HG03342 (cell line): ENCODE measurements at regions not wholly inside any gene's neighbourhood (a gene's known extent, or its start where the extent isn't known, plus 50 kb on each side); places are given as distances from the start of the nearest gene placed in this dataset.
"Not testable (repeated sequence)": the region's sequence is repeated elsewhere in the genome, so short reads cannot be mapped to it uniquely, and the experiment has no call there.

Source experiments
- ATAC-seq: cut with Tn5 transposase; IDR thresholded peaks from one replicate; pipeline ENCODE4 v1.9.1; 2021; ENCODE audit warnings: mild to moderate bottlenecking, moderate library complexity; ENCODE audit not compliant: unreplicated experiment

DNA sequence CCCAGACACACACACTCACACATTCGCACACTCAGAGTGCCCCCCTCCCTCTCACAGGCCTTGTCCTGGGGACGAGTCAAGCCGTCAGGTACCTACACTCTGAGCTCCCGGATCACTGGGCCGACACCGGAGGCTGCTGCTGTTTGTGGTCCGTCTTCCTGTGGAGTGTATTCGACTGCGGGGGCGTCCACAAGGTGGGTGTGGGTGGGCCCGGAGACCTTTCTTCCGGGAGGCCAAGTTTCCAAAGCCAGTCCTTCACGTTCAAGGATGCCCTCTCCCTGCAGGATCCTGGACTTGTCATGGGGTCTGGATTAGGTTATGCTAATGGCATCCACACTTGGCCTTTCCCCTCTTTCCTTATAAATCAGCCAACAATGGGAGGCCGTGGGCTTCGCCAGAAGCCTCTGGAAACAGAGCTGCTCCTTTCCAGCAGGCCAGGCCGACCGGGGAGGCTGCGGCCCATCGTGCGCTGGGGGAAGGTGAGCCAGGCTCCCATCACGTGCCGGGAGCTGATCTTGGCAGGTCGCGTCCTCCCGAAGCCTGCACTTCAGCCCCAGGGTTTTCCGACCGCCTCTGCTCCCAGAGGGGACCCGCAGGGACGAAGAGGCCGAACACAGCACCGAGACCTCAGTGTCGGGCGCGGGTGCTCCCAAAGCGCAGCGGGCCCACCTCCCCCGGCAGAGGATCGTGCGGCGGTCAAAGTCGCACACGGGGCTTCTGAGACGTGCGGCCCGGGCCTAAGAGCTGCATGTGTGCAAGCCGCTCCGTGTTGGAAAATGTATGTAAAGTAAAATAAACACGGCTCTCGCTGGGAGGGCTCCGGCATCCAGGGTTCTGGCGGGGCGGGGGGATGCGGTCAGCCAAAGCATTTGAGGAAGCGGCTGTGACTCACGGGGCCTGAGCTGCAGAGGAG is 196.5 kb upstream of the ZNF469 start:
- ATAC-seq, result not testable (repeated sequence)

- ATAC-seq, result not testable (repeated sequence)
These were observed 195.6 kb upstream of the ZNF469 start for GRCh38 chr16:88186889-88187870.

- not testable (repeated sequence) for ATAC-seq
These were observed 194.4 kb upstream of the ZNF469 start for GRCh38 chr16:88188171-88188895.

DNA sequence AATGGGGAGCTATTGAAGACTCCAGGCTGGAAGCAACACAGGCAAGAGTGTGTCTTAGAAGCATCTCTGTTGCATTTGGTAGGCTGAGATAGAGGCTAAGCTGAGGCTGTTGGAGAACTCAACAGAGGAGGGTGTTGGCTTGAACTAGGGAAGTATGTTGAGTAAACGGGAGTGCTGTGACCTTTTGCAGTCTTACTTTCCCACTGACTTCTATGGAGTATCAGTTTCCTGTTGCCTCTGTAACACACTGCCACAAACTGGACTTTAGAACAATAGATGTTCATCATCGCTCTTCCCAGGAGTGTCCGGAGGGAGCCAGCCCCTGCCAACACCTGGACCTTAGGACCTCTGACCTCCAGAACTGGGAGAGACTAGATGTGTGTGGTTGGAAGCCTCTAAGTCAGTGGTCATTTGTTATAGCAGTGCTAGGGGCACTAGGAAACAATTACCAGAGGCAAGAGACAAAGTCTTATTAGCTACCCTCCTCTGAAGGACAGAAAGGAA is 192.1 kb upstream of the ZNF469 start:
- not testable (repeated sequence) for ATAC-seq

GRCh38 chr16:88191168-88191567 is 191.6 kb upstream of the ZNF469 start:
- not testable (repeated sequence) for ATAC-seq

DNA sequence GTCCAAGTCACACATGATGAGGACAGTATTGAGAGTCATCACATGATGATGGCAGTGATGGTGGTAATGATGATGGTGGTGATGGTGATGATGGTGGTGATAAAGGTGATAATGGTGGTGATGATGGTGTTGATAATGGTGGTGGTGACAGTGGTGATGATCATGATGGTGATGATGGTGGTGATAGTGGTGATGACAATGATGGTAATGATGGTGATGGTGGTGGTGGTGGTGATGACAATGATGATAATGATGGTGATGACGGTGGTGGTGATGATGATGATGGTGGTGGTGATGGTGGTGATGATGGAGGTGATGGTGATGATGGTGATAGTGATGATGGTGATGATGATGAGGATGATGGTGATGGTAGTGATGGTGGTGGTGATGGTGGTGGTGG is 190.2 kb upstream of the ZNF469 start:
- no peak for ATAC-seq

GRCh38 chr16:88193706-88194396 is 188.9 kb upstream of the ZNF469 start:
- not testable (repeated sequence) for ATAC-seq

DNA sequence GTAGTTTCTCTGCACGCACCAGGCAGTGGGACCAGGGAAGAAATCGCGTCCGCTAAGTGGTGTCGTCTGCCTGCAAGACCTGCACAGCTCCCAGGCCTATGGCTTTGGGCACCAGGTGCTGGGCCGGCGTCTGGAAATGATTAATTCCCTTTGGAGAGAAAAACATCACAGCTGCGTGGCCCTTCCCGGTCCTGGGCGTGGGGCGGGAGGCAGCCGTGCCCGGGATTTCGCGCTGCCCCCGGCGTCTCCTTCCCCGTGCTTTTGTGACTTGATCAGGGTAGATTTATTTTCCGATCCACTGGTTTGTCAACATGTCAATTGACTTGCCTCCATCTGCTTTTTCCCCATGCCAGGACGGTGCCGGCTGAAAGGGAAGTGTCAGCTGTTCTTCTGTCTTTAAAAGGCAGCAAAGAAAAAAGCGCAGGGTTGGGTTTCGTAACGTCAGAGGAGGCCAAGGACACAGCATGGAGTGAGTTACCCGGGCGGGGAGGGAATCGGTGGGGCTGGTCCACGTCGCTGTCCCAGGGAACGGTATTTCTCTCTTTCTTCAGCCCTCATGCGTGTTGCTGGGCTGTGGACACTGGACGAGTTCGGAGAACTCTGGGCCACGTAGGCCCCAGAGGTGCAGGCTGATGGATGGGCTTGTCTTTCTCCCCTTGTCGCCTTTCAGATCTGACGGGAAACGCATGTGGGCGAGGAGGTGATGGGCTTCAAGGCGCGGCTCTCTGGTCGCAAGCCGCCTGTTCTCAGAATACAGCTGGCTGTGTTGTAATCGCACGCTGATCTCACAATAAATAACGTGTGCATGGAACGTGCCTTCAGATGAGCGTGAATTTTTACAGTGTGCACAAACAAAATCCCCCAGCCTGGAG is 188.1 kb upstream of the ZNF469 start:
- no peak for ATAC-seq

DNA sequence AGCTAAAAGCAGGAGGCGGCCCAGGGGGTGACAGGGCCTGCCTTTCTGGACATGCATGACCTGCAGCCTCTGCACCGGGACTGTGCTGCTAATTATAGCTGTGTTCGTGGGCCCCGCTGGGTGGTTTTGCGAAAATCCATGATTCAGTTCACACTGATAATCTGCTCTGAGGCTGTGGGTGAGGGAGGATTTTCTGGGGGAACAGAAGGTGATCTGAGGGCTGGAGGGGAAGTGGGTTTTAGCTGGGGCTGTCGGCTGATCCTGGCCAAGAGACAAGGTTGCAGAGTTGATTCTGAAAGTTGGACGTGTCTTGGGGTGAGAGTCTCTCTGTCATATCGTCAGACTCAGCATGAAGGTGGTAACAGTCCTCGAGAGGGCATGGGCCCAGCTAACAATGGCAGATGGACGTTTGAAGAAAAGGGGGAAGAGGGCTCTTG is 187.5 kb upstream of the ZNF469 start:
- ATAC-seq, result no peak

GRCh38 chr16:88195911-88196465 is 186.8 kb upstream of the ZNF469 start:
- ATAC-seq, result no peak

DNA sequence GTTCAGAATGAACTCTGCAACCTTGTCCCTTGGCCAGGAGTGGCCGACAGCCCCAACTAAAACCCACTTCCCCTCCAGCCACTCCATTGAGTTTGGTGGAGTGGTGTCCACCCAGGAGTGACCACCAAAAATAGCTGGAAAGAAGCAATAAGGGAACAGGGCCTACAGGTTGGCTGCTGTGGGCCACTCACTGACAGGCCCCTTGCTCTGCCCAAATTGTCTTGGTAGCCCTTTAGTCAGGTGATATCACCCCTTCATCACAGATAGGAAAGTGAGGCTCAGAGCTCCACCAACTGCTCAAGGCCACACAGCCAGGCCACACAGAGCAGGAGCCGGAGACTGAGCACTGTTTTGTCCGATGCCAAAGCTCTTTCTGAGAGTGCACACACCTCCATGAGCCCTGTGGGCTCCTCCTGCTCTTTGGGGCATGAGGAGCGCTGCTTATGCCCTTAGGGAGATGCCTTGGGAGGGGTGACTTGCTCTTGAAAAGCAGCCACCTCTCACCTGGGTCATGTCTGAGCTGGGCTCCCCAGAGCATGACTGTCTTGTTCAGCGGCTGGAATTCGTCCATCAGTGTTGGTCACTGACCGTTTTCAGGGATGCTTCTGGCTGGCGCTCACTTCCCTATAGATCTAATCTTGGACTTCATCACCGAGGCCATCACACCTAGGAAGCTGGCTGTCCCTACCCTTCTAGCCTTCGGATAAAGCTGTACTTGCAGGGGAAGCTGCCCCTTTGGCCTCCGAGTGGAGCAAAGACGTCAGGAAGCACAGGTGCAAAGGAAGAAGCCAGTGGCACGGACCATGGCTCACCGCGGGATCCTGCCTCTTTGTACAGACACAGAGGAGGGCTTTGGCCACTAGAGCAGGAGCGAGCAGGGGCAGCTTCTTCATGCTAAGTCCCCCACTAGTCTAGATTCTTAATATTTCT is 186.0 kb upstream of the ZNF469 start:
- ATAC-seq, result no peak

DNA sequence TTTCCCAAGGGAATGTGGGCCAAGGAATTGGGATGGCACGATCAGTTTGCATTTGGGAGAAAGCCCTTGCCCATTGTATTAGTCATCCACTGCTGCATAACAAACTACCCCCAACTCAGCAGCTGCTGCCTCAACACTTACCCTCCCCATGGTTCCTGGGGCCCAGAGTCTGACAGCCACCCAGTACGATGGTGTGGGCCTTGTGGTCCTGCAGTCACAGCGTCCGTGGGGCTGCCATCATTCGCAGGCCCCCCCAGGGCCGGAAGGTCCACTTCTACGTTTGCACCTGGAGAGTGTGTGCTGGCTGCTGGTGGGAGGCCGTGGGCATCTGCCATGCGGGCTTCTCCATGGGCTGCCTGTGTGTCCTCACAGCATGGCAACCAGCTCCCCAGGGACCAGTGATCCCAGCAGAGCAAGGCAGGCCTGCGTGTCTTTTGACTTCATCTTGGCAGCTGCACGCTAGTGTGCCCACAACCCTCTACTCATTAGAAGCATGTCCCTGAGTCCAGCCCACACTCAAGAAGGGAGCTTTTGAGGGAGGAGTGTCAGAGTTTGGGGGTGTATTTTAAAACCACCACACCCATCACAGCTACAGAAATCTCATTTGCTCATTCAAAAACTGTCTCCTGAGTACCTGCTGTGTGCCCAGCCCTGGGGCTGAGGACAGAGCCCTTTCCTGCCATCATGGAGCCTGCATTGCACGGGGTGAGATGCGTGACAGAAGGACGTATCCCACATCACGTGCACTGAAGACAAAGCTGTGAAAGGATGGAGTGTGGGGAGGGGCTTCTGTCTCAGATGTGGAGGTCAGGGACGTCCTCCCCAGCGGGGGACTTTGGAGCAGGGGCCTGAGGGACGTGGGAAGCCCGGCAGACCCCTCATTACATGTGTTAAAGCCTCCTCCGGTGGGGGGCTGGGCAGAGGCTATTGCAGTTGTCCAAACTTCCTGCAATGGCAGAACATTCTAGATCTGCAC is 185.0 kb upstream of the ZNF469 start:
- no peak for ATAC-seq

DNA sequence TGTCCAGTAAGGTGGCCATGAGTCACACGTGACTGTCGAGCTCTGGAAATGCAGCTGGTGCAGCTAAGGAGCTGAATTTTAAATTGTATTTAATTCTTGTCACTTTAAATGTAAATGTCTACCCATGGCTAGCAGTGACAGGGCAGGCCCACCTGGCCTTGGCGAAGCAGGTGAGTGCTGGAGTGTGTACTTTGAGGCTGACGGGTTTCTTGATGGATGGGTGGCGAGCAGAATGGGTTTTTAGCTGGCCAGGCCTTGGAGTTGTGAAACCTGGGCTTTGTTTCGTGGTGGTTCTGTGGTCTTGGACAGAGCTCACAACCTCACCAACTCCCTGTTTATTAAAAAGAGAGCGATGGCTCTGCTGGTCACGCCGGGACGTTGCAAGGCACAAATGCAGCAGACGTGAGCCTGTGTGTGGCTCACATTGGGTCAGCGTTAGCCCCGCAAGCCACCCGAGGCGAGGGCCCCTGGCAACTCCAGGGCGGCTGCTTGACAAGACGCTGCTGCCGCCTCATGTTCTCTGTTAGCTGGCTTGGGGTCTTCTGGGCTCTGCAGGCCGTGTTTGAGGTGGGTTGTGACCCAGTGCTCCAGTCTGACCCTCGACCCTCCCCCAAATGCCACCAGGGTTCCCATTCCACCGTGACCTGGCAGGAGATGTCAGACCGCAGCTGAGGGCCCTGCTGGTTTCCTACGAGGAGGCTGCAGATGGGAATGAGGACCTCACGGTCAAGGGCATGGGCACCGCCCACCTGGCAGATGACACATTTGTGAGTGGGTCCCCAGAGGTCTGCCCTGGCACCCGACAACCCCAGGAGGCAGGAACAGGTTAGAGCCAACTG is 184.1 kb upstream of the ZNF469 start:
- not testable (repeated sequence) for ATAC-seq

GRCh38 chr16:88199296-88200153 is 183.2 kb upstream of the ZNF469 start:
- not testable (repeated sequence) for ATAC-seq
